ENCODE measurements at regions not wholly inside any gene's neighbourhood (a gene's known extent, or its start where the extent isn't known, plus 50 kb on each side); places are given as distances from the start of the nearest gene placed in this dataset.

- ATAC-seq = no peak
- no peak for DNase-seq (ENCODE audit: low spot score)
Observed at GRCh38 chr20:53702617-53703016, 109.0 kb upstream of the ZNF217 start.

GRCh38 chr20:53699906-53700305 is 106.3 kb upstream of the ZNF217 start:
- ATAC-seq = no peak
- DNase-seq (ENCODE audit: low spot score) = no peak

- ATAC-seq (no peak), DNase-seq (ENCODE audit: low spot score) (no peak)
Observed at GRCh38 chr20:53699085-53699674, 105.5 kb upstream of the ZNF217 start.

GRCh38 chr20:53698371-53698978 is 104.8 kb upstream of the ZNF217 start:
- no peak for DNase-seq (ENCODE audit: low spot score)
- no peak for ATAC-seq

GRCh38 chr20:53695797-53696527 is 102.3 kb upstream of the ZNF217 start:
- no peak for DNase-seq (ENCODE audit: low spot score)
- no peak for ATAC-seq

- DNase-seq (ENCODE audit: low spot score) (no peak), ATAC-seq (no peak)
Observed at GRCh38 chr20:53693262-53693871, 99.7 kb upstream of the ZNF217 start.

- DNase-seq (ENCODE audit: low spot score) = no peak
- ATAC-seq = peak; percentile 16
Observed at GRCh38 chr20:53692465-53693067, 98.9 kb upstream of the ZNF217 start.

- DNase-seq (ENCODE audit: low spot score) (no peak), ATAC-seq (no peak)
Observed at GRCh38 chr20:53691811-53692192, 98.2 kb upstream of the ZNF217 start.

- ATAC-seq = no peak
- no peak for DNase-seq (ENCODE audit: low spot score)
Observed at GRCh38 chr20:53691060-53691810, 97.6 kb upstream of the ZNF217 start.

- DNase-seq (ENCODE audit: low spot score) (no peak), ATAC-seq (no peak)
Observed at GRCh38 chr20:53688085-53688484, 94.4 kb upstream of the ZNF217 start.

GRCh38 chr20:53685070-53685595 is 91.5 kb upstream of the ZNF217 start:
- ATAC-seq = no peak
- no peak for DNase-seq (ENCODE audit: low spot score)

GRCh38 chr20:53683506-53683905 is 89.9 kb upstream of the ZNF217 start:
- DNase-seq (ENCODE audit: low spot score) (no peak), ATAC-seq (no peak)

GRCh38 chr20:53681352-53682212 is 87.9 kb upstream of the ZNF217 start:
- ATAC-seq = no peak
- no peak for DNase-seq (ENCODE audit: low spot score)

- no peak for ATAC-seq
- peak; percentile 40 for DNase-seq (ENCODE audit: low spot score)
Observed at GRCh38 chr20:53679597-53680309, 86.1 kb upstream of the ZNF217 start.

- DNase-seq (ENCODE audit: low spot score) (no peak), ATAC-seq (no peak)
Observed at GRCh38 chr20:53678990-53679596, 85.5 kb upstream of the ZNF217 start.

GRCh38 chr20:53678315-53678989 is 84.8 kb upstream of the ZNF217 start:
- no peak for ATAC-seq
- DNase-seq (ENCODE audit: low spot score) = no peak

GRCh38 chr20:53677447-53678314 is 84.0 kb upstream of the ZNF217 start:
- DNase-seq (ENCODE audit: low spot score) (peak; percentile 87), ATAC-seq (peak; percentile 89)
